Thyroid gland (tissue), 4 donors: ENCODE measurements at regions not wholly inside any gene's neighbourhood (a gene's known extent, or its start where the extent isn't known, plus 50 kb on each side); places are given as distances from the start of the nearest gene placed in this dataset.

Experiments used
- DNase-seq, 2 donors: peaks; one replicate each; pipeline ENCODE4 v3.0.0-alpha.2; 2019
- H3K27ac ChIP-seq, 3 donors: fragments of 200-600 bp; sonication (generic); 1 replicate in 2 of 3; 2 replicates in 1 of 3; pipeline ENCODE4 v1.5.1; 2016 to 2019; ENCODE audit warnings: mild to moderate bottlenecking in 1 of 3, moderate library complexity in 1 of 3
- H3K27me3 ChIP-seq: fragments of 200-600 bp; sonication (generic); one replicate; pipeline ENCODE4 v1.5.1; 2019
- H3K36me3 ChIP-seq, 2 donors: fragments of 200-600 bp; sonication (generic); one replicate each; pipeline ENCODE4 v1.5.1; 2016 to 2019
- H3K4me1 ChIP-seq, 2 donors: fragments of 200-600 bp; sonication (generic); one replicate each; pipeline ENCODE4 v1.5.1; 2017 to 2019
- H3K4me3 ChIP-seq, 3 donors: fragments of 200-600 bp; sonication (generic); replicated peaks in 1 of 3; 1 replicate in 2 of 3; 2 replicates in 1 of 3; pipeline ENCODE4 v1.5.1; 2016; ENCODE audit warnings: mild to moderate bottlenecking in 1 of 3
- H3K9me3 ChIP-seq: fragments of 200-600 bp; sonication (generic); one replicate; pipeline ENCODE4 v1.5.1; 2017
- POLR2A ChIP-seq, 2 donors: fragments of 450-650 bp; IDR thresholded peaks; one replicate each; pipeline ENCODE4 v1.6.1; 2017; ENCODE audit warnings: antibody characterized with exemption in 2 of 2, mild to moderate bottlenecking in 2 of 2, moderate library complexity in 1 of 2
- WGBS, 2 donors: methylation state at CpG; one replicate each; pipeline ENCODE4 v1.1.5; 2017; 5-methylcytosine and 5-hydroxymethylcytosine counted together
- intact Hi-C: fragments of 100-400 bp; cut with DNase I; formaldehyde crosslinking; loops from one replicate; pipeline ENCODE4 v1.15.1; 2023
- TF ChIP-seq, protein P1 (sequence below), 6 experiments: fragments of 200-600 bp in 3 of 6; fragments of 450-650 bp in 3 of 6; sonication (generic) in 3 of 6; IDR thresholded peaks; one replicate each; pipeline ENCODE4 v1.5.1; 2016 to 2019; ENCODE audit warnings: antibody characterized with exemption in 6 of 6, mild to moderate bottlenecking in 2 of 6, inconsistent platforms in 1 of 6, moderate library complexity in 1 of 6

DNA sequence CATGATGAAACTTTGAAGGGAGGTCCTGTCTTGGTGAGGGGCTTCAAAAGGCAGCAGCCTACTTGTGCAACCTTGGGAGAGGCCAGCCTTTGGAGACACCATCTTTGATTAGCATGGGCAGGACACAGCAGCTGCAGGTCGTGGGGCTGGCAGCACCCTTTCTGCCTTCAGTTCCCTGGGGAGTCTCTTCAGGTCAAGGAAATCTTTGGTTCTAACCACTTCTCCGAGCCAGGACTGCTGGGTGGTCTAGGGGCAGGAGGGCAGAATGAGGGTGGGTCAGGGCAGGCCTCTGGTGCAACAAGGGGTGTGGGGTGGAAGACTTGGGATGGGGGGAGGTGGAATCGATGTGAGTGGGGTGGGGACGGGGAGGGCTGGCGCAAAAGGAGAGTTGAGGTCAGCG, 269.7 kb downstream of the FOXD2 start:
- H3K36me3 ChIP-seq, result no peaks in the 10 kb centered on the region
- 38 to 47% methylated on average over 6 of the region's 6 CpGs for WGBS, 2 donors
- TF ChIP-seq POLR2A (IDR thresholded peaks at IDR 0.05), result no peak
- TF ChIP-seq, protein P1, sequence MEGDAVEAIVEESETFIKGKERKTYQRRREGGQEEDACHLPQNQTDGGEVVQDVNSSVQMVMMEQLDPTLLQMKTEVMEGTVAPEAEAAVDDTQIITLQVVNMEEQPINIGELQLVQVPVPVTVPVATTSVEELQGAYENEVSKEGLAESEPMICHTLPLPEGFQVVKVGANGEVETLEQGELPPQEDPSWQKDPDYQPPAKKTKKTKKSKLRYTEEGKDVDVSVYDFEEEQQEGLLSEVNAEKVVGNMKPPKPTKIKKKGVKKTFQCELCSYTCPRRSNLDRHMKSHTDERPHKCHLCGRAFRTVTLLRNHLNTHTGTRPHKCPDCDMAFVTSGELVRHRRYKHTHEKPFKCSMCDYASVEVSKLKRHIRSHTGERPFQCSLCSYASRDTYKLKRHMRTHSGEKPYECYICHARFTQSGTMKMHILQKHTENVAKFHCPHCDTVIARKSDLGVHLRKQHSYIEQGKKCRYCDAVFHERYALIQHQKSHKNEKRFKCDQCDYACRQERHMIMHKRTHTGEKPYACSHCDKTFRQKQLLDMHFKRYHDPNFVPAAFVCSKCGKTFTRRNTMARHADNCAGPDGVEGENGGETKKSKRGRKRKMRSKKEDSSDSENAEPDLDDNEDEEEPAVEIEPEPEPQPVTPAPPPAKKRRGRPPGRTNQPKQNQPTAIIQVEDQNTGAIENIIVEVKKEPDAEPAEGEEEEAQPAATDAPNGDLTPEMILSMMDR (IDR thresholded peaks at IDR 0.05), result no peak
- intact Hi-C loops, result no loop called here
- H3K27ac ChIP-seq, result no peak overlapping the region
- no peaks in the 10 kb centered on the region for H3K9me3 ChIP-seq
- H3K27me3 ChIP-seq, result peaks cover 28% of the 10 kb centered on the region
- DNase-seq, result no peak
- H3K4me3 ChIP-seq, result no peak overlapping the region
- H3K4me1 ChIP-seq, result peaks cover 13 to 23% of the 10 kb centered on the region in 2 donors

DNA sequence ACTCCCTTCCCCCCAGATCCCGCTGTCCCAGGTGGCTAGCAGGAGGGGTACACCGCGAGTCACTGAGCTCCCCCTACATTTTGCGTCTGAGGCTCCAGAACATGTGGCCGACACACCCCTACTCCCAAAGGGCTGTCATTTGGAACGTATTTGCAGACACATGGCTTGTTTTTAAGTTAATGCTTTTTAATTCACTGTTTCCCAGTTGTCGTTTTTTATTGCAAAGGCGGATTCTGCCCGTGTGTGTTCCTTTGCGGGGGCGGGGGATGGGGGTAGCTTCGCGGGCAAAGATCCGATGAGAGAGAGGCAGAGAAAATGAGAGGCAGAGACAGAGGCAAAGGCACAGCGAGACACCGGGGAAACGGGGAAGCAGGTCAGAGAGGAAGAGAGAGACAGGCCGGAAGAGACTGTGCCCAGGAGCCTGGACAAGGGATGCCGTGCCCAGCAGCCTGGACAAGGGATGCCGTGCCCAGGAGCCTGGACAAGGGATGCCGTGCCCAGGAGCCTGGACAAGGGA, 270.2 kb downstream of the FOXD2 start:
- intact Hi-C loops, result loop anchor here (2.0 kb wide), 1 partner anchor 271 kb away; no protein-coding TSS in a partner anchor
- H3K4me1 ChIP-seq, result peaks cover 13 to 23% of the 10 kb centered on the region in 2 donors
- no peak for DNase-seq
- H3K27ac ChIP-seq, result no peak overlapping the region
- no peaks in the 10 kb centered on the region for H3K36me3 ChIP-seq
- no peaks in the 10 kb centered on the region for H3K9me3 ChIP-seq
- no peak overlapping the region for H3K4me3 ChIP-seq
- TF ChIP-seq, protein P1 (IDR thresholded peaks at IDR 0.05), result no peak
- no peak for TF ChIP-seq POLR2A (IDR thresholded peaks at IDR 0.05)
- 10 to 14% methylated on average over 20 to 21 of the region's 21 CpGs for WGBS, 2 donors
- peaks cover 32% of the 10 kb centered on the region for H3K27me3 ChIP-seq

DNA sequence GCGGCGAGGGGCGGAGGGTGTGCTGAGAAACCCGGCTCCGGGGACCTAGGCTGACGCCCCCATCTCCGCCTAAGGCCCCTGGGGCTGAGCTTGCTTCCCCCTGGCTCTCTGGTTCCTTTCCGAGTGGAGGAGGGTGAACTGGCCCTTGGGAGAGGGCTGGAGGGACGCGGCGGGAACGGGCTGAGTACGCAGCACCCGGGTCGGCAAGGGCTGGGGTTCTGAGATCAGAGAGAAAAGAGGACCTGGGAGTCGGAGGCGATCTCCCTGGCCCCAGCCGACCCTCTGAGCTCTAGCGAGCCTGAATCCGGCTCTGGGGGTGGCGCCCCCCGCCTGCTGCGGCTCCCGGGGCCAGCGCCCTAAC, 270.8 kb downstream of the FOXD2 start:
- no peaks in the 10 kb centered on the region for H3K9me3 ChIP-seq
- DNase-seq, result no peak
- no peak overlapping the region for H3K27ac ChIP-seq
- H3K4me1 ChIP-seq, result peaks cover 13 to 23% of the 10 kb centered on the region in 2 donors
- TF ChIP-seq, protein P1 (IDR thresholded peaks at IDR 0.05), result no peak
- no peak for TF ChIP-seq POLR2A (IDR thresholded peaks at IDR 0.05)
- H3K27me3 ChIP-seq, result peaks cover 32% of the 10 kb centered on the region
- H3K36me3 ChIP-seq, result no peaks in the 10 kb centered on the region
- intact Hi-C loops, result loop anchor here (2.0 kb wide), 1 partner anchor 272 kb away; no protein-coding TSS in a partner anchor
- no peak overlapping the region for H3K4me3 ChIP-seq
- 4 to 11% methylated on average over 6 to 12 of the region's 25 CpGs for WGBS, 2 donors

DNA sequence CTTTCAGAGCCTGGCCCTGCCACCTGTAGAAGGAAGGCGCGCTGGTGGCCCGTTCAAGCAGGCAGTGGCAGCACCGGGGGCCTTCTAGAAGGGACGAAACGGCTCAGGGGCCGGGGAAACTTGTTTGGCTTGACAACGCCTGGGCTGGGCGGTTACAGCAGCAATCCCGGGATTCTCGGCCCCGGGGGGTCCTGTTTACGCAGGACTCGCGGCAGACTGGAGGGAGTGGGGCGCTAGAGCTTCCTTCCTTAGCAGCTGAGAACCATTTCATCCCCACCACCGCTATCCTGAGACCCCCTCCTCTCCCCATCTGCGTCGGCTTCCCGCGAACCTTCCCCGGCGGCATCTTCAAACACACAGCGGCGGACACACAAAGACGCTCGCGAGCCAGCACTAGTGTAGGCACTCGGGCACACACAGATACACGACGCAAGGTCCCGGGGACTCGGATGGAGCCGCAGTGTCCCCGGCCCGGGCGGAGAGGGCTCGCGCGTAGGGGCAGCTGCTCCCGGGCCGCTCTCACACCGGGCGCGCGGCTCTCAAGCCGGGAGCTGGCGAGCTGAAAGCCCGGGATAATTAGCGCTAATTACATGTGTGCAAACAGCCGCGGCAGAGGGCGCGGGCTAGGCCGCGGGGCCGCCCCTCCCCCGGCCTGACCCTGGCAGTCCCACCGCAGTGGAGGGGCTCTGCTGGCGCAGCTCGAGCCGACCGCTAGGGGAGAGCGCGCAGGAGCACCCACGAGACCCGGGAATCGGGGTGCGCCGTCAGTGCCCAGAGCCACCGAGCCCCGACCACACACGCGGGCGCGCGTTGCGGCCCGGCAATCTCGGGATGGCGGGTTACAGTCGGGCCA, 271.4 kb downstream of the FOXD2 start:
- peak overlapping the region in 1 of 3 donors; percentile 26 for H3K4me3 ChIP-seq
- H3K36me3 ChIP-seq, result no peaks in the 10 kb centered on the region
- peak in 1 of 2 donors; percentile 8 for DNase-seq
- no peak overlapping the region for H3K27ac ChIP-seq
- intact Hi-C loops, result loop anchor here (2.0 kb wide), 1 partner anchor 272 kb away; no protein-coding TSS in a partner anchor
- 0 to 2% methylated on average over 9 to 41 of the region's 82 CpGs for WGBS, 2 donors
- no peaks in the 10 kb centered on the region for H3K9me3 ChIP-seq
- peaks cover 32% of the 10 kb centered on the region for H3K27me3 ChIP-seq
- H3K4me1 ChIP-seq, result peaks cover 13 to 23% of the 10 kb centered on the region in 2 donors
- no peak for TF ChIP-seq POLR2A (IDR thresholded peaks at IDR 0.05)
- TF ChIP-seq, protein P1 (IDR thresholded peaks at IDR 0.05), result peak in 1 of 6 experiments; percentile 12

DNA sequence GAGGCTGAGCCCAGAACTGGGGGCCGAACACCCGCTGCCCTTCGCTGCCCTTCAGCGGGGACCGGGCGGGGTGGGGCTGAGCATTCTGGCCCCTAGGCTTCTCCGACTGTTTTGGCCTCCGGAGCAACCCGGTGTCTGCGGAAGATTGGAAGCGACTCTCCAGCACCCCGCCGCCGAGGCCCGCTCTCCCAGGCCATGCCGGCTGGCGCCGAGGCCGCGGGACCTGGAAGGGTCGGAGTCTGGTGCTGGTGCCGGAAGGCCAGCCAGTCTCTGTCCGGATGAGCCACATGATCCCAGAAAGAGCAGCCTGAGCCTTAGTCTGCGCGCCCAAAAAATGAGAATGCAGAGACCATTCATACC, 272.0 kb downstream of the FOXD2 start:
- TF ChIP-seq, protein P1 (IDR thresholded peaks at IDR 0.05), result no peak
- TF ChIP-seq POLR2A (IDR thresholded peaks at IDR 0.05), result no peak
- intact Hi-C loops, result loop anchor here (2.0 to 10.0 kb wide), 2 partner anchors 273 to 525 kb away; no protein-coding TSS in a partner anchor
- Histone ChIP-seq H3K9me3 (no peaks in the 10 kb centered on the region), H3K36me3 (no peaks in the 10 kb centered on the region), H3K27me3 (peaks cover 32% of the 10 kb centered on the region), H3K4me1 (peaks cover 13 to 23% of the 10 kb centered on the region in 2 donors), H3K4me3 (peak overlapping the region in 1 of 3 donors; percentile 26), H3K27ac (no peak overlapping the region)
- WGBS, 2 donors, result 0 to 3% methylated on average over 2 to 23 of the region's 25 CpGs
- peak; percentile 13 to 15 for DNase-seq
